ENCODE measurements at regions not wholly inside any gene's neighbourhood (a gene's known extent, or its start where the extent isn't known, plus 50 kb on each side); places are given as distances from the start of the nearest gene placed in this dataset. TPM values are rescaled to one million over a fixed set of nuclear protein-coding genes. Genes with fewer than 3 reads are reported as not detected.

Small RNA genes in the stretch of these regions (microRNA-seq; reads per million reads assigned to microRNA genes)
- gene MIR7158 (ENCODE audit: borderline microRNAs expressed, borderline replicate concordance) (not detected), gene MIR7515 (ENCODE audit: borderline microRNAs expressed, borderline replicate concordance) (not detected)
